ENCODE measurements at regions not wholly inside any gene's neighbourhood (a gene's known extent, or its start where the extent isn't known, plus 50 kb on each side); places are given as distances from the start of the nearest gene placed in this dataset.

DNA sequence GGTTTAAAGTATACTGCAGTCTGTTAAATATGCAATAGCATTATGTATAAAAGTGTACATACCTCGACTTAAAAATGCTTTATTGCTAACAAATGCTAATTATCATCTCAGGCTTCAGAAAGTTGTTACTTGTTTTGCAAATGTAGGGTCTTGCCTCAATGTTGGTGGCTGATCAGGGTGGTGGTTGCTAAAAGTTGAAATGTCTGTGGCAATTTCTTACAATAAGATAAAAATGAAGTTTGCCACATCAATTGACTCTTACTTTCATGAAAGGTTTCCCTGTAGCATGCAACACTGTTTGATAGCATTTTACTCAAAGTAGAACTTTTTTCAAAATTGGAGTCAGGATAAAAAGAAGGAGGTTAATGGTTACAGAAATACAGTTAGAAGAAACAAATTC is 407.7 kb upstream of the OR4E1 start:
- Histone ChIP-seq H3K27me3 (ENCODE audit: insufficient read depth, poor library complexity, severe bottlenecking) (no peaks in the 10 kb centered on the region), H3K27ac (replicated peaks) (no peak overlapping the region), H3K4me3 (replicated peaks; ENCODE audit: insufficient read depth, low read length) (no peak overlapping the region)
- TF ChIP-seq SPI1 (IDR thresholded peaks at IDR 0.05; ENCODE audit: borderline replicate concordance, low read depth), result no peak
- TF ChIP-seq, protein P1, sequence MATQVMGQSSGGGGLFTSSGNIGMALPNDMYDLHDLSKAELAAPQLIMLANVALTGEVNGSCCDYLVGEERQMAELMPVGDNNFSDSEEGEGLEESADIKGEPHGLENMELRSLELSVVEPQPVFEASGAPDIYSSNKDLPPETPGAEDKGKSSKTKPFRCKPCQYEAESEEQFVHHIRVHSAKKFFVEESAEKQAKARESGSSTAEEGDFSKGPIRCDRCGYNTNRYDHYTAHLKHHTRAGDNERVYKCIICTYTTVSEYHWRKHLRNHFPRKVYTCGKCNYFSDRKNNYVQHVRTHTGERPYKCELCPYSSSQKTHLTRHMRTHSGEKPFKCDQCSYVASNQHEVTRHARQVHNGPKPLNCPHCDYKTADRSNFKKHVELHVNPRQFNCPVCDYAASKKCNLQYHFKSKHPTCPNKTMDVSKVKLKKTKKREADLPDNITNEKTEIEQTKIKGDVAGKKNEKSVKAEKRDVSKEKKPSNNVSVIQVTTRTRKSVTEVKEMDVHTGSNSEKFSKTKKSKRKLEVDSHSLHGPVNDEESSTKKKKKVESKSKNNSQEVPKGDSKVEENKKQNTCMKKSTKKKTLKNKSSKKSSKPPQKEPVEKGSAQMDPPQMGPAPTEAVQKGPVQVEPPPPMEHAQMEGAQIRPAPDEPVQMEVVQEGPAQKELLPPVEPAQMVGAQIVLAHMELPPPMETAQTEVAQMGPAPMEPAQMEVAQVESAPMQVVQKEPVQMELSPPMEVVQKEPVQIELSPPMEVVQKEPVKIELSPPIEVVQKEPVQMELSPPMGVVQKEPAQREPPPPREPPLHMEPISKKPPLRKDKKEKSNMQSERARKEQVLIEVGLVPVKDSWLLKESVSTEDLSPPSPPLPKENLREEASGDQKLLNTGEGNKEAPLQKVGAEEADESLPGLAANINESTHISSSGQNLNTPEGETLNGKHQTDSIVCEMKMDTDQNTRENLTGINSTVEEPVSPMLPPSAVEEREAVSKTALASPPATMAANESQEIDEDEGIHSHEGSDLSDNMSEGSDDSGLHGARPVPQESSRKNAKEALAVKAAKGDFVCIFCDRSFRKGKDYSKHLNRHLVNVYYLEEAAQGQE (IDR thresholded peaks at IDR 0.05; ENCODE audit: insufficient replicate concordance, low read depth), result no peak
- TF ChIP-seq, protein P2, sequence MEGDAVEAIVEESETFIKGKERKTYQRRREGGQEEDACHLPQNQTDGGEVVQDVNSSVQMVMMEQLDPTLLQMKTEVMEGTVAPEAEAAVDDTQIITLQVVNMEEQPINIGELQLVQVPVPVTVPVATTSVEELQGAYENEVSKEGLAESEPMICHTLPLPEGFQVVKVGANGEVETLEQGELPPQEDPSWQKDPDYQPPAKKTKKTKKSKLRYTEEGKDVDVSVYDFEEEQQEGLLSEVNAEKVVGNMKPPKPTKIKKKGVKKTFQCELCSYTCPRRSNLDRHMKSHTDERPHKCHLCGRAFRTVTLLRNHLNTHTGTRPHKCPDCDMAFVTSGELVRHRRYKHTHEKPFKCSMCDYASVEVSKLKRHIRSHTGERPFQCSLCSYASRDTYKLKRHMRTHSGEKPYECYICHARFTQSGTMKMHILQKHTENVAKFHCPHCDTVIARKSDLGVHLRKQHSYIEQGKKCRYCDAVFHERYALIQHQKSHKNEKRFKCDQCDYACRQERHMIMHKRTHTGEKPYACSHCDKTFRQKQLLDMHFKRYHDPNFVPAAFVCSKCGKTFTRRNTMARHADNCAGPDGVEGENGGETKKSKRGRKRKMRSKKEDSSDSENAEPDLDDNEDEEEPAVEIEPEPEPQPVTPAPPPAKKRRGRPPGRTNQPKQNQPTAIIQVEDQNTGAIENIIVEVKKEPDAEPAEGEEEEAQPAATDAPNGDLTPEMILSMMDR (IDR thresholded peaks at IDR 0.05; ENCODE audit: insufficient read depth, low read length), result no peak
- no peak for TF ChIP-seq POLR2AphosphoS5 (IDR thresholded peaks at IDR 0.05; ENCODE audit: low read depth)
- DNase-seq (ENCODE audit: low read depth in 1 of 2, low spot score in 1 of 2), result no peak

DNA sequence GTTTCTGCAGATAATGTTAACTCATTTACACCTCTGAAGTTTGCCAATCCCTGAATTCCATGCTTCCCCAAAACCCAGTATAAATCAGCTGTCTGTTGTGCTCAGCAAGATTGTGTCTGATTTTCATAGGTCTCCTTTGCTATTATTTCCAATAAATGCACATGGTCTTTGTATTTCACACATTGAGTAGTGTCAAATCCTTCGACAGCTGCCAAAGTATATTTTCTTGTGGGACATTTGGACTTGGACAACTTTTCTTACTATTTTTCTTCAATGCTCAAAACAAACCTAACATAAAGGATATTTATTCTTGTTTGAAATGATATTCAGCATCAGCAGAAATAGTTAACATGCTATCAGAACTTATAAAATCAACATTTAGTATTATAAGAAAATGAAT is 406.1 kb upstream of the OR4E1 start:
- DNase-seq (ENCODE audit: low read depth in 1 of 2, low spot score in 1 of 2), result no peak
- Histone ChIP-seq H3K27me3 (ENCODE audit: insufficient read depth, poor library complexity, severe bottlenecking) (no peaks in the 10 kb centered on the region), H3K4me3 (replicated peaks; ENCODE audit: insufficient read depth, low read length) (no peak overlapping the region), H3K27ac (replicated peaks) (no peak overlapping the region)
- TF ChIP-seq, protein P2 (IDR thresholded peaks at IDR 0.05; ENCODE audit: insufficient read depth, low read length), result no peak
- TF ChIP-seq SPI1 (IDR thresholded peaks at IDR 0.05; ENCODE audit: borderline replicate concordance, low read depth), result no peak

DNA sequence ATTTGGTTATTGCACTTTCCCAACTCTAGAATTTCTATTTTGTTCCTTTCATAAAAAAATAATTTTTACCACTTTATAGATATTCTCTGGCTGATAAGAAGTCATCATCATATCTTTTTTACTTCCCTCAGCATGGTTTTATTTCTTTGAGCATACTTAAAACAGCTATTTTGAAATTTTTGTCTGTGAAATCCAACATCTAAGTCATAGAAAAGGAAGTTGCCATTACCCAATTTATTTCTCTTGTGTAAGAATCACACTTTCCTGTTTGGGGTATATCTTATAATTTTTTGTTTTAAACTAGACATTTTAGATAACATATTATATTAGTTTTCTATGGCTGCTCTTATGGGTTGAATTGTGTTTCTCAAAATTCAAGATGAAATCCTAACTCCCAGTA is 400.2 kb upstream of the OR4E1 start:
- peak overlapping the region; percentile 58 for H3K27ac ChIP-seq (replicated peaks)
- peak in 1 of 2 experiments; percentile 66 for DNase-seq (ENCODE audit: low read depth in 1 of 2, low spot score in 1 of 2)
- H3K4me3 ChIP-seq (replicated peaks; ENCODE audit: insufficient read depth, low read length), result no peak overlapping the region
- no peaks in the 10 kb centered on the region for H3K27me3 ChIP-seq (ENCODE audit: insufficient read depth, poor library complexity, severe bottlenecking)
- TF ChIP-seq, protein P1 (IDR thresholded peaks at IDR 0.05; ENCODE audit: insufficient replicate concordance, low read depth), result no peak
- no peak for TF ChIP-seq SPI1 (IDR thresholded peaks at IDR 0.05; ENCODE audit: borderline replicate concordance, low read depth)
- TF ChIP-seq POLR2AphosphoS5 (IDR thresholded peaks at IDR 0.05; ENCODE audit: low read depth), result no peak
- TF ChIP-seq GABPA (IDR thresholded peaks at IDR 0.05; ENCODE audit: low read depth), result no peak
- TF ChIP-seq, protein P2 (IDR thresholded peaks at IDR 0.05; ENCODE audit: insufficient read depth, low read length), result no peak

DNA sequence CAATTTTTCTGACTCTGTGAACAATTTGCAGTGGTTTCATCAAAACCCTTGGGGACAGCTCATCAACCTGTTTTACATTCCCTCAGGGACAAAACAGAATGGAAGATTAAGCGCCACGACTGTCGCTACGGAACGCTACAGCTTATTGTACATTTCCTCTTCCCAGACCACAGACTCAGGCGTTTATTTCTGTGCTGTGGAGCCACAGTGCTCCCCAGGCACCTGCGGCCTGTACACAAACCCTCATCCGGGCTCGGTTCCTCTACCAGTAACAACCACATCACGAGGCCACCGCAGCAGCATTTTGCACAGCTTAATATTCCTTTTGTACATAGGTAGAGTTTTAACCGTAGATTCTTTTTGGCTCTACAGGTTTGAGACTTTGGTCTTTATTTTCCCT is 397.4 kb upstream of the OR4E1 start:
- Histone ChIP-seq H3K27ac (replicated peaks) (peak overlapping the region; percentile 69), H3K4me3 (replicated peaks; ENCODE audit: insufficient read depth, low read length) (peak overlapping the region; percentile 4), H3K27me3 (ENCODE audit: insufficient read depth, poor library complexity, severe bottlenecking) (no peaks in the 10 kb centered on the region)
- TF ChIP-seq, protein P2 (IDR thresholded peaks at IDR 0.05; ENCODE audit: insufficient read depth, low read length), result no peak
- TF ChIP-seq SPI1 (IDR thresholded peaks at IDR 0.05; ENCODE audit: borderline replicate concordance, low read depth), result peak; percentile 72; the same call in 1 of the 2 replicates
- no peak for TF ChIP-seq GABPA (IDR thresholded peaks at IDR 0.05; ENCODE audit: low read depth)
- TF ChIP-seq POLR2AphosphoS5 (IDR thresholded peaks at IDR 0.05; ENCODE audit: low read depth), result peak; percentile 77
- TF ChIP-seq, protein P1 (IDR thresholded peaks at IDR 0.05; ENCODE audit: insufficient replicate concordance, low read depth), result no peak
- DNase-seq (ENCODE audit: low read depth in 1 of 2, low spot score in 1 of 2), result peak; percentile 61 to 93
